ENCODE measurements at regions not wholly inside any gene's neighbourhood (a gene's known extent, or its start where the extent isn't known, plus 50 kb on each side); places are given as distances from the start of the nearest gene placed in this dataset.

- no peak for DNase-seq (ENCODE audit: low read depth)
- H3K4me3 ChIP-seq (ENCODE audit: control insufficient read depth, low read depth, low read length) = no peak overlapping the region
- TF ChIP-seq CTCF (IDR thresholded peaks at IDR 0.05; ENCODE audit: control insufficient read depth, insufficient read depth, low read depth, low read length, missing control alignments) = no peak
These were observed 987.7 kb downstream of the TYW1 start for GRCh38 chr7:67984326-67984725.

GRCh38 chr7:67989142-67989541 is 992.5 kb downstream of the TYW1 start:
- H3K4me3 ChIP-seq (ENCODE audit: control insufficient read depth, low read depth, low read length) = no peak overlapping the region
- TF ChIP-seq CTCF (IDR thresholded peaks at IDR 0.05; ENCODE audit: control insufficient read depth, insufficient read depth, low read depth, low read length, missing control alignments) = no peak
- DNase-seq (ENCODE audit: low read depth) = no peak

- no peak for TF ChIP-seq CTCF (IDR thresholded peaks at IDR 0.05; ENCODE audit: control insufficient read depth, insufficient read depth, low read depth, low read length, missing control alignments)
- H3K4me3 ChIP-seq (ENCODE audit: control insufficient read depth, low read depth, low read length) = no peak overlapping the region
These were observed 993.4 kb downstream of the TYW1 start for GRCh38 chr7:67990003-67990402.

GRCh38 chr7:67990716-67991115 is 994.1 kb downstream of the TYW1 start:
- no peak overlapping the region for H3K4me3 ChIP-seq (ENCODE audit: control insufficient read depth, low read depth, low read length)
- TF ChIP-seq CTCF (IDR thresholded peaks at IDR 0.05; ENCODE audit: control insufficient read depth, insufficient read depth, low read depth, low read length, missing control alignments) = no peak
- no peak for DNase-seq (ENCODE audit: low read depth)

More at GRCh38 chr7:67990003-67990402, 993.4 kb downstream of the TYW1 start:
- DNase-seq (ENCODE audit: low read depth) = no peak

DNA sequence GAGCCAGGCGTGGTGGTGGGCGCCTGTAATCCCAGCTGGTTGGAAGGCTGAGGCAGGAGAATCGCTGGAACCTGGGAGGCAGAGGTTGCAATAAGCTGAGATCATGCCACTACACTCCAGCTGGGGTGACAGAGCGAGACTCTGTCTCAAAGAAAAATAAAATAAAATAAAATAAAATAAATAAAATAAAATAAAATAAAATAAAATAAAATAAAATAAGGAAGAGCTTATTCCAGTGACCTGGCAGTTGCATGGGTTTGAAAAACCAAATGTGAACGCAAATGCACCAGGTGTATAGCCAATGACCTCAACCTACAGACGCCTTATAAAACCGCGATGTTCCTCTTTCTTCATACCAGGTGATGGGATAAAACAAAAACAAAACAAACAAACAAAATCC is 995.7 kb downstream of the TYW1 start:
- TF ChIP-seq CTCF (IDR thresholded peaks at IDR 0.05; ENCODE audit: control insufficient read depth, insufficient read depth, low read depth, low read length, missing control alignments) = no peak
- no peak for DNase-seq (ENCODE audit: low read depth)
- H3K4me3 ChIP-seq (ENCODE audit: control insufficient read depth, low read depth, low read length) = no peak overlapping the region

DNA sequence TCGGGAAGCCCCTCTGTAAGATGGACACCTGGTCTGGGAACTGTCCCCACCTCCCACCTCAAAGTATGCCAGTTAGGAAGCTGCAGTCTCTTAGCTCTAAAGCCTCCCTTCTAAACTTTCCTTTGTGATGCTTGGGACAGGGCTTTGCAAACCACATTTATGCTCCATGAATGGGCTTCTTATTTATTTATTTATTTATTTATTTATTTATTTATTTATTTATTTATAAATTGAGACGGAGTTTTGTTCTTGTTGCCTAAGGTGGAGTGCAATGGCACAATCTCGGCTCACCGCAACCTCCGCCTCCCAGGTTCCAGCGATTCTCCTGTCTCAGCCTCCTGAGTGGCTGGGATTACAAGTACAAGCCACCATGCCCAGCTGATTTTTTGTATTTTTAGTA is 1009.4 kb downstream of the TYW1 start:
- DNase-seq (ENCODE audit: low read depth) = no peak
- no peak for TF ChIP-seq CTCF (IDR thresholded peaks at IDR 0.05; ENCODE audit: control insufficient read depth, insufficient read depth, low read depth, low read length, missing control alignments)
- no peak overlapping the region for H3K4me3 ChIP-seq (ENCODE audit: control insufficient read depth, low read depth, low read length)

GRCh38 chr7:68006619-68007018 is 1010.0 kb downstream of the TYW1 start:
- TF ChIP-seq CTCF (IDR thresholded peaks at IDR 0.05; ENCODE audit: control insufficient read depth, insufficient read depth, low read depth, low read length, missing control alignments) = no peak
- no peak overlapping the region for H3K4me3 ChIP-seq (ENCODE audit: control insufficient read depth, low read depth, low read length)
- DNase-seq (ENCODE audit: low read depth) = no peak
